ENCODE measurements at regions not wholly inside any gene's neighbourhood (a gene's known extent, or its start where the extent isn't known, plus 50 kb on each side); places are given as distances from the start of the nearest gene placed in this dataset.

GRCh38 chr1:79293611-79294010 lies 287.1 kb upstream of the ADGRL4 start:
- TF ChIP-seq ATF2 (IDR thresholded peaks at IDR 0.05; ENCODE audit: low read length) (no peak), POLR2A (IDR thresholded peaks at IDR 0.05; ENCODE audit: control extremely low read depth in 1 of 2, low read depth in 2 of 2, low read length in 2 of 2) (no peak), ZNF274 (IDR thresholded peaks at IDR 0.05; ENCODE audit: borderline replicate concordance, extremely low read depth, low read length) (no peak), YY1 (IDR thresholded peaks at IDR 0.05; ENCODE audit: low read depth, low read length) (no peak), CTCF (IDR thresholded peaks at IDR 0.05; ENCODE audit: control extremely low read depth in 1 of 3, insufficient read depth in 1 of 3, low read depth in 1 of 3, low read length in 3 of 3) (no peak), TCF12 (IDR thresholded peaks at IDR 0.05; ENCODE audit: low read depth, low read length) (no peak), SIX5 (IDR thresholded peaks at IDR 0.05; ENCODE audit: low read depth, low read length) (no peak), SUZ12 (IDR thresholded peaks at IDR 0.05; ENCODE audit: low read length) (no peak)

Data from H1 (cell line).